HG02588 (cell line): ENCODE measurements at regions not wholly inside any gene's neighbourhood (a gene's known extent, or its start where the extent isn't known, plus 50 kb on each side); places are given as distances from the start of the nearest gene placed in this dataset.

ENCODE experiments used
- ATAC-seq: cut with Tn5 transposase; IDR thresholded peaks from one replicate; pipeline ENCODE4 v1.9.1; 2021; ENCODE audit warnings: mild to moderate bottlenecking, moderate library complexity; ENCODE audit not compliant: unreplicated experiment

DNA sequence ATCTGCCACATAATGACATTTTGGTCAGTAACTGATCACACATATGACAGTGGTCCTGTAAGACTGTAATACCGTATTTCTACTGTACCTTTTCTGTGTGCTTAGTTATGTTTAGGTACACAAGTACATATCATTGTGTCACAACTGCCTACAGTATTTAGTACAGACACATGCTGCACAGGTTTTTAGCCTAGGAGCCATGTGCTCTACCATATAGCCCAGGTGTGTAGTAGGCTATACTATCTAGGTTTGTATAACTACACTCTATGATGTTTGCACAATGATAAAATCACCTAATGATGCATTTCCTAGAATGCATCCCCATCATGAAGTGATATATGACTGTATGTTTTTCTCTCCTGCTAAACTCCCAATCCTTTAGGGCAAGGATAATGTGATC is 61.2 kb upstream of the MIR17HG start:
- no peak for ATAC-seq

DNA sequence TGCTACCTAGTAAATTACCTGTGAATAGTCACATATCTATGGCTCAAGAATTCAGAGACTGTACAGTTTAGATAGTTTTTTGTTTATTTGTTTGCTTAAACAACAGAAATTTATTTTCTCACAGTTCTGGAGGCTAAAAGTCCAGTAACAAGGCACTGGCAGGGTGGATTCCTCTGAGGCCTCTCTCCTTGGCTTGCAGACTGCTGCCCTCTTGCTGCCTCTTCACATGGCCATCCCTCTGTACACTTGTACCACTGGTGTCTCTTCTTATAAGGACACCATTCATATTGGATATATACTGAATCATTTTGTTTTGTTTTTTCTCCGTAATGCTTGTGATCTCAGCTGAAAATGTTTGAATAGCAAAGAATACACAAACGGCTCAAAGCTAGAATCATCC is 56.4 kb upstream of the MIR17HG start:
- no peak for ATAC-seq

DNA sequence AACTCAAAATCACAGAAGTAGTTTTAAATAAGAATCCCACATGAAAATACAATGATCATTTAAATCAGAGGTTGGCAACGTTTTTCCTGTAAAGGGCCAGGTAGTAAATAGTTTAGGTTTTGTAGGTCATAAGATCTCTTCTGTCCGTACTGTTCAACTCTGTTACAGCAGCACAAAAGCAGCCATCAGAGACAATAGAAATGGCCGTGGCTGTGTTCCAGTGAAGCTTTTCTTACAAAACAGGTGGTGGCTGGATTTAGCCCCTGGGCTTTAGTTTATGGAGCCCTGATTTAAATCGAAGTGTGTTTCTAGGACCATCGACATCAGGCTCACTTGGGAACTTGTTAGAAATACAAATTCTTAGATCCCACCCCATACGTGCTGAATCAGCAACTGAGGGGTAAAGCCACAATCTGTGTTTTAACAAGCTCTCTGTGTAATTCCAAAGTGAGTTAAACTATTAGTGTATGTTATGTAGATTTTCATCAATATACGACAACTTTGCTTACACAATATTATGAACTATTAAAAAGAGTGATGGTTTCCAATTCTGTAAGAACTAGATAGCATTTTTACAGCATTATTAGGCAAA is 54.8 kb upstream of the MIR17HG start:
- ATAC-seq: no peak

DNA sequence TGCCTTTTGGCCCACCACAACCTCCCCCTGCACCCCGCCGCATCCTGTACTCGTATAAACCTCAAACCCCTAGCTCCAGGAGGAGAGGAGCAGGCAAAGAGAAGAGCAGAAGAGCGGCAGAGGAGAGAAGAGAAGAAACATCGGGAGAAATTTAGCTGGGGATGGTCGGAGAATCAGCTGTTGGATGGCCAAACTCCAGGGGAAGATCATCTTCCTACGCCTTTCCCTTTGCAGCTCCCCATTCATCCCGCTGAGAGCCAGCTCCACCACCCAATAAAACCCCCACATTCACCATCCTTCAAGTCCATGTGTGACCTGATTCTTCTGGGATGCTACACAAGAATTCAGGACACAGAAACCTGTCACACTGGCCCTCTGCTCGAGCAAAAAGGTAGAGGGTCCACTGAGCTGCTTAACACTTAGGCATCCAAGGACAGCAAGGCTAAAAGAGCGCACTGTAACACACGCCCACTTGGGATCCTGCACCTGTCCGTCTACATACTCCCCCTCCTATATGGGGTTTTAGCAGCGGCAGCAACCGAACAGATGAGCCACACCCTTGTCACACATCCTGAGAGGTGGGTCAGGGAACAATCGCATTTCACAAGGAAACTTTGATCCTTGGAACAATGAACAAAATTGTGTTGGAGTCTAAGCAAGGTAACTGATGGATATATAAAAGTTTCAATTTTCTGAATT is 51.6 kb upstream of the MIR17HG start:
- ATAC-seq: no peak

DNA sequence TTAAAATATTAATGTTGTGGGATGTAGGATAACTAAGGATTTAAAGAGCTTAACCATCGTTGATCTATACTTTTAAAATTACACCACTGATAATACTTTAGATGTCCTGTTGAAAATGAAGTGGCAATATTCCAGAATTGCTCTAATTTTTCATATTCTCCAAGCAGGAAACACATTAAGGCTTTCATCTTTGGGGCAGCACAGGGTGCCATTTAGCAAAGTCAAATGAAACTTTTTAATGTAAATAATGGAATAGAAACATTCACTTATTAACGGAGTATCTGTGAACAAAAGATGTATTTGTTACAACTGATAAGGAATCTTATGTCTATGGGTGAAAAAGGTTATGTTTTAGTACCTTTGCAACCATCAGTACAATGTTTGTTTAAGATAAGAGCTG is 50.0 kb upstream of the MIR17HG start:
- no peak for ATAC-seq
